ENCODE measurements at regions not wholly inside any gene's neighbourhood (a gene's known extent, or its start where the extent isn't known, plus 50 kb on each side); places are given as distances from the start of the nearest gene placed in this dataset.

GRCh38 chr11:110979696-110980095 is 265.8 kb upstream of the POU2AF2 start (continued):
- TF ChIP-seq, protein P1, sequence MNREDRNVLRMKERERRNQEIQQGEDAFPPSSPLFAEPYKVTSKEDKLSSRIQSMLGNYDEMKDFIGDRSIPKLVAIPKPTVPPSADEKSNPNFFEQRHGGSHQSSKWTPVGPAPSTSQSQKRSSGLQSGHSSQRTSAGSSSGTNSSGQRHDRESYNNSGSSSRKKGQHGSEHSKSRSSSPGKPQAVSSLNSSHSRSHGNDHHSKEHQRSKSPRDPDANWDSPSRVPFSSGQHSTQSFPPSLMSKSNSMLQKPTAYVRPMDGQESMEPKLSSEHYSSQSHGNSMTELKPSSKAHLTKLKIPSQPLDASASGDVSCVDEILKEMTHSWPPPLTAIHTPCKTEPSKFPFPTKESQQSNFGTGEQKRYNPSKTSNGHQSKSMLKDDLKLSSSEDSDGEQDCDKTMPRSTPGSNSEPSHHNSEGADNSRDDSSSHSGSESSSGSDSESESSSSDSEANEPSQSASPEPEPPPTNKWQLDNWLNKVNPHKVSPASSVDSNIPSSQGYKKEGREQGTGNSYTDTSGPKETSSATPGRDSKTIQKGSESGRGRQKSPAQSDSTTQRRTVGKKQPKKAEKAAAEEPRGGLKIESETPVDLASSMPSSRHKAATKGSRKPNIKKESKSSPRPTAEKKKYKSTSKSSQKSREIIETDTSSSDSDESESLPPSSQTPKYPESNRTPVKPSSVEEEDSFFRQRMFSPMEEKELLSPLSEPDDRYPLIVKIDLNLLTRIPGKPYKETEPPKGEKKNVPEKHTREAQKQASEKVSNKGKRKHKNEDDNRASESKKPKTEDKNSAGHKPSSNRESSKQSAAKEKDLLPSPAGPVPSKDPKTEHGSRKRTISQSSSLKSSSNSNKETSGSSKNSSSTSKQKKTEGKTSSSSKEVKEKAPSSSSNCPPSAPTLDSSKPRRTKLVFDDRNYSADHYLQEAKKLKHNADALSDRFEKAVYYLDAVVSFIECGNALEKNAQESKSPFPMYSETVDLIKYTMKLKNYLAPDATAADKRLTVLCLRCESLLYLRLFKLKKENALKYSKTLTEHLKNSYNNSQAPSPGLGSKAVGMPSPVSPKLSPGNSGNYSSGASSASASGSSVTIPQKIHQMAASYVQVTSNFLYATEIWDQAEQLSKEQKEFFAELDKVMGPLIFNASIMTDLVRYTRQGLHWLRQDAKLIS (CRISPR knock-in tag; IDR thresholded peaks at IDR 0.05; ENCODE audit: borderline replicate concordance), result no peak
- TF ChIP-seq NR1H2 (CRISPR knock-in tag; IDR thresholded peaks at IDR 0.05), result no peak
- TF ChIP-seq FOXJ3 (CRISPR knock-in tag; IDR thresholded peaks at IDR 0.05; ENCODE audit: borderline replicate concordance), result no peak
- TF ChIP-seq JAZF1 (CRISPR knock-in tag; IDR thresholded peaks at IDR 0.05), result no peak
- no peak for TF ChIP-seq ZNF317 (CRISPR knock-in tag; IDR thresholded peaks at IDR 0.05; ENCODE audit: borderline replicate concordance, low read depth)

- H3K4me3 Mint-ChIP-seq, result no peak overlapping the region
Observed at GRCh38 chr11:110977661-110978060, 265.4 kb upstream of the ARHGAP20 start.

More at GRCh38 chr11:110977661-110978060, 265.4 kb upstream of the ARHGAP20 start:
- ATAC-seq (no peak), DNase-seq (ENCODE audit: low spot score) (no peak)
- ChIA-PET CTCF (no interaction called here), POLR2A (no interaction called here)
- Mint-ChIP-seq H3K27me3 (ENCODE audit: low read depth) (no peaks in the 10 kb centered on the region), H3K36me3 (no peaks in the 10 kb centered on the region), H3K9me3 (peaks cover 19% of the 10 kb centered on the region), H3K4me1 (peaks cover 3% of the 10 kb centered on the region; the same call in 1 of the 2 replicates), H3K27ac (no peak overlapping the region)
- no peak for TF ChIP-seq ZNF532 (CRISPR knock-in tag; IDR thresholded peaks at IDR 0.05; ENCODE audit: borderline replicate concordance)
- TF ChIP-seq, protein P2, sequence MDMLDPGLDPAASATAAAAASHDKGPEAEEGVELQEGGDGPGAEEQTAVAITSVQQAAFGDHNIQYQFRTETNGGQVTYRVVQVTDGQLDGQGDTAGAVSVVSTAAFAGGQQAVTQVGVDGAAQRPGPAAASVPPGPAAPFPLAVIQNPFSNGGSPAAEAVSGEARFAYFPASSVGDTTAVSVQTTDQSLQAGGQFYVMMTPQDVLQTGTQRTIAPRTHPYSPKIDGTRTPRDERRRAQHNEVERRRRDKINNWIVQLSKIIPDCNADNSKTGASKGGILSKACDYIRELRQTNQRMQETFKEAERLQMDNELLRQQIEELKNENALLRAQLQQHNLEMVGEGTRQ (CRISPR knock-in tag; IDR thresholded peaks at IDR 0.05), result no peak
- no peak for TF ChIP-seq SP1 (CRISPR knock-in tag; conservative IDR thresholded peaks at IDR 0.05)
- TF ChIP-seq NR3C1 (CRISPR knock-in tag; conservative IDR thresholded peaks at IDR 0.05; ENCODE audit: low read depth), result no peak
- TF ChIP-seq, protein P3, sequence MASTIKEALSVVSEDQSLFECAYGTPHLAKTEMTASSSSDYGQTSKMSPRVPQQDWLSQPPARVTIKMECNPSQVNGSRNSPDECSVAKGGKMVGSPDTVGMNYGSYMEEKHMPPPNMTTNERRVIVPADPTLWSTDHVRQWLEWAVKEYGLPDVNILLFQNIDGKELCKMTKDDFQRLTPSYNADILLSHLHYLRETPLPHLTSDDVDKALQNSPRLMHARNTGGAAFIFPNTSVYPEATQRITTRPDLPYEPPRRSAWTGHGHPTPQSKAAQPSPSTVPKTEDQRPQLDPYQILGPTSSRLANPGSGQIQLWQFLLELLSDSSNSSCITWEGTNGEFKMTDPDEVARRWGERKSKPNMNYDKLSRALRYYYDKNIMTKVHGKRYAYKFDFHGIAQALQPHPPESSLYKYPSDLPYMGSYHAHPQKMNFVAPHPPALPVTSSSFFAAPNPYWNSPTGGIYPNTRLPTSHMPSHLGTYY (CRISPR knock-in tag; IDR thresholded peaks at IDR 0.05), result no peak
- TF ChIP-seq HMGA2 (CRISPR knock-in tag; IDR thresholded peaks at IDR 0.05), result no peak
- no peak for TF ChIP-seq NFYB (CRISPR knock-in tag; conservative IDR thresholded peaks at IDR 0.05; ENCODE audit: low read depth)
